Central memory CD4-positive, alpha-beta T cell (primary cell): ENCODE measurements at regions not wholly inside any gene's neighbourhood (a gene's known extent, or its start where the extent isn't known, plus 50 kb on each side); places are given as distances from the start of the nearest gene placed in this dataset.
"Not testable (repeated sequence)": the region's sequence is repeated elsewhere in the genome, so short reads cannot be mapped to it uniquely, and the experiment has no call there.

Source experiments
- DNase-seq: peaks from one replicate; pipeline ENCODE4 v3.0.0; 2022

GRCh38 chr1:83369853-83370252 is 629.1 kb downstream of the TTLL7 start:
- not testable (repeated sequence) for DNase-seq

- not testable (repeated sequence) for DNase-seq
Measured at GRCh38 chr1:83365320-83365719, 633.6 kb downstream of the TTLL7 start.

GRCh38 chr1:83345375-83345774 is 653.6 kb downstream of the TTLL7 start:
- DNase-seq = not testable (repeated sequence)

GRCh38 chr1:83343767-83344166 is 655.2 kb downstream of the TTLL7 start:
- DNase-seq = peak; percentile 1

GRCh38 chr1:83342995-83343394 is 655.9 kb downstream of the TTLL7 start:
- DNase-seq = not testable (repeated sequence)

GRCh38 chr1:83332308-83332707 is 666.6 kb downstream of the TTLL7 start:
- not testable (repeated sequence) for DNase-seq

GRCh38 chr1:83318366-83318765 is 680.6 kb downstream of the TTLL7 start:
- DNase-seq = no peak

GRCh38 chr1:83315446-83315845 is 683.5 kb downstream of the TTLL7 start:
- not testable (repeated sequence) for DNase-seq

- DNase-seq = not testable (repeated sequence)
Measured at GRCh38 chr1:83310161-83310560, 688.8 kb downstream of the TTLL7 start.

- DNase-seq = not testable (repeated sequence)
Measured at GRCh38 chr1:83309035-83309434, 689.9 kb downstream of the TTLL7 start.

- not testable (repeated sequence) for DNase-seq
Measured at GRCh38 chr1:83306811-83307210, 692.1 kb downstream of the TTLL7 start.

- DNase-seq = not testable (repeated sequence)
Measured at GRCh38 chr1:83295594-83295993, 703.3 kb downstream of the TTLL7 start.

- not testable (repeated sequence) for DNase-seq
Measured at GRCh38 chr1:83287391-83287790, 711.5 kb downstream of the TTLL7 start.

GRCh38 chr1:83274656-83275055 is 724.3 kb downstream of the TTLL7 start:
- not testable (repeated sequence) for DNase-seq

- DNase-seq = not testable (repeated sequence)
Measured at GRCh38 chr1:83272484-83272883, 726.4 kb downstream of the TTLL7 start.

- DNase-seq = not testable (repeated sequence)
Measured at GRCh38 chr1:83271834-83272233, 727.1 kb downstream of the TTLL7 start.

GRCh38 chr1:83270801-83271200 is 728.1 kb downstream of the TTLL7 start:
- not testable (repeated sequence) for DNase-seq

GRCh38 chr1:83263808-83264207 is 735.1 kb downstream of the TTLL7 start:
- DNase-seq = not testable (repeated sequence)

GRCh38 chr1:83251687-83252086 is 747.2 kb downstream of the TTLL7 start:
- not testable (repeated sequence) for DNase-seq

- DNase-seq = not testable (repeated sequence)
Measured at GRCh38 chr1:83246780-83247179, 752.2 kb downstream of the TTLL7 start.

- DNase-seq = not testable (repeated sequence)
Measured at GRCh38 chr1:83244832-83245231, 754.1 kb downstream of the TTLL7 start.

- DNase-seq = not testable (repeated sequence)
Measured at GRCh38 chr1:83239568-83239967, 759.4 kb downstream of the TTLL7 start.

GRCh38 chr1:83238654-83239053 is 760.3 kb downstream of the TTLL7 start:
- not testable (repeated sequence) for DNase-seq

- DNase-seq = not testable (repeated sequence)
Measured at GRCh38 chr1:83219788-83220187, 779.1 kb downstream of the TTLL7 start.

GRCh38 chr1:83218036-83218716 is 780.8 kb downstream of the TTLL7 start:
- DNase-seq = not testable (repeated sequence)
